ENCODE measurements at regions not wholly inside any gene's neighbourhood (a gene's known extent, or its start where the extent isn't known, plus 50 kb on each side); places are given as distances from the start of the nearest gene placed in this dataset.
"Not testable (repeated sequence)": the region's sequence is repeated elsewhere in the genome, so short reads cannot be mapped to it uniquely, and the experiment has no call there.

DNA sequence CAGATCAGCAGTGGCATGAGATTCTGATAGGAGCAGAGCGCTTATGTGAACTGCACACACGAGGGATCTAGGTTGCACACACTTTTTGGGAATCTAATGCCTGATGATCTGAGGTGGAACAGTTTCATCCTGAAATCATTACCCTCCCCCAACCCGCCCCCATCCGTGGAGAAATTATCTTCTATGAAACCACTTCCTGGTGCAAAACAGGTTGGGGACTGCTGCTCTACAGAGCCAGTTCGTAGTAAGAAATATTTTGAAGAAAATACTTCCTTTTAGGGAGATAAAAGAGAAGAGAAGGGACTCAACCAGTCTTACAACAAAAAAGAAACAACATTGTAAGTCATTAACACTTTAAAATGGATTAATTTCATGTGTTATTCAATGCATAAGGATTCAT lies 1308.2 kb downstream of the GATA3 start:
- Histone ChIP-seq H3K27ac (ENCODE audit: low read depth in 1 of 3, low read length in 2 of 3) (no peak overlapping the region), H3K4me3 (ENCODE audit: low read depth in 1 of 3, low read length in 3 of 3) (no peak overlapping the region), H3K9me3 (ENCODE audit: control insufficient read depth in 2 of 2, insufficient read depth in 1 of 2, low read depth in 1 of 2, low read length in 1 of 2) (no peaks in the 10 kb centered on the region), H3K36me3 (ENCODE audit: control insufficient read depth in 3 of 3, insufficient read depth in 2 of 3, low read depth in 1 of 3, low read length in 3 of 3) (no peaks in the 10 kb centered on the region), H3K4me1 (ENCODE audit: control insufficient read depth in 3 of 3, insufficient read depth in 2 of 3, low read depth in 1 of 3, low read length in 2 of 3) (no peaks in the 10 kb centered on the region), H3K27me3 (ENCODE audit: control insufficient read depth in 3 of 3, insufficient read depth in 3 of 3, low read length in 3 of 3) (no peaks in the 10 kb centered on the region)
- DNase-seq: no peak
- FAIRE-seq: no peak
- 54 to 60% (median 54%) methylated on average over 5 of the region's 5 CpGs for WGBS, 3 donors

DNA sequence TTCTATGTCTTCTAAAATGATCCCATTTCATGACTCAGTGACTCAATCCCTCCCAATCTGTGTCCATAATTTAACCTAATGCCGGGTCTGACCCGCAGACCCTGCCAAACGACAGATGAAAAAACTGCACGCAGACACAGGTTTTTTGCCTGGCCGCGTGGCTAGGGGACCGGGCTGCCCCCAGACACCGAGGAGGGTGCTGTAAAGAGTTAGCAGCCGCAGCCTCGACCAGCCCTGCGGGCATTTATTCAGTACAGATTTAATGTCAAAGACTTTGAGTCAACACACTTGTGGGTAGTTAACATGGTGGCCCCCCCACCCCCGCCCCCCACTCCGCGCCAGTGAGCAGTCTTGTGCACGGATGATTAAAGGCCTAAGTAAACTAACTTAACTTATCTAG lies 1324.7 kb downstream of the GATA3 start:
- no peaks in the 10 kb centered on the region for H3K9me3 ChIP-seq (ENCODE audit: control insufficient read depth in 2 of 2, insufficient read depth in 1 of 2, low read depth in 1 of 2, low read length in 1 of 2)
- no peak for DNase-seq
- WGBS, 3 donors: 89 to 94% (median 90%) methylated on average over 15 of the region's 15 CpGs
- no peak for FAIRE-seq
- H3K36me3 ChIP-seq (ENCODE audit: control insufficient read depth in 3 of 3, insufficient read depth in 2 of 3, low read depth in 1 of 3, low read length in 3 of 3): no peaks in the 10 kb centered on the region
- no peak overlapping the region for H3K4me3 ChIP-seq (ENCODE audit: low read depth in 1 of 3, low read length in 3 of 3)
- no peaks in the 10 kb centered on the region for H3K4me1 ChIP-seq (ENCODE audit: control insufficient read depth in 3 of 3, insufficient read depth in 2 of 3, low read depth in 1 of 3, low read length in 2 of 3)
- H3K27ac ChIP-seq (ENCODE audit: low read depth in 1 of 3, low read length in 2 of 3): no peak overlapping the region
- H3K27me3 ChIP-seq (ENCODE audit: control insufficient read depth in 3 of 3, insufficient read depth in 3 of 3, low read length in 3 of 3): no peaks in the 10 kb centered on the region

DNA sequence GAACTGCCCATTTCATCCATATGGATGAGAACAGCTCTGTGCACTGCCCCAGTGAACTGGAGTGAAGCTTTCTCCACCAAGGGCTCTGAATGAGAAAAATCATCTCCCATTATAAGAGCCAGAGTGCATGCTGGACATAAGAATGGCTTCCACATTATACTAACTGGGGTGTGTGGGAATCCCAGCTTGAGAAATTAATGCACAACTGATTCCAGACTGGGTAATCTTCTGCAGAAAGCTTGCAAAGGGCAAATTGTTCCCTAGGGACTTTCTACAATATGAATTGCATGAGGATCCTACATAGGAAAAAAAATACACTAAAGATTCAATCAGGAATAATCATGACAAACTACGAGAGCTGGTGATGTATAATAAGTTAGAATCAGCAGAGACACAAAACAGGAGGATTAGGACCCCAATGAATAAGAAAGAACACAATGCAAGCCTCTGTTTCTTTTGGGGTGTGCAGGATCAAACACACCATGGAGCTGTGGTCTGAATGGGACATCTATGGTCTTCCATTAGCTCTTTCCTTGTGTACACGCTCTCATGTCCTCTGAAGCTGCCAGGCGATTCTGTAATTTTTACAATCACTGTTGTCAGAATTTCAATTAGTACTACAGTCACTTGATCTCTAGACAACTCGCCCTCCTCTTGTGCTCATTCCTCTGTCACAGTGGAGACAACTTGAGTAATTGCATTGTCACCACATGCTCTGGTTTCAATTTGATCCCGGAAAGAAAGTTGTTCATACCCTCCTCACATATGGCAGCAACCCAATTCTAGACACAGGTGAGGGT lies 1327.4 kb downstream of the GATA3 start:
- Histone ChIP-seq H3K4me3 (ENCODE audit: low read depth in 1 of 3, low read length in 3 of 3) (no peak overlapping the region), H3K27ac (ENCODE audit: low read depth in 1 of 3, low read length in 2 of 3) (no peak overlapping the region), H3K9me3 (ENCODE audit: control insufficient read depth in 2 of 2, insufficient read depth in 1 of 2, low read depth in 1 of 2, low read length in 1 of 2) (no peaks in the 10 kb centered on the region), H3K4me1 (ENCODE audit: control insufficient read depth in 3 of 3, insufficient read depth in 2 of 3, low read depth in 1 of 3, low read length in 2 of 3) (no peaks in the 10 kb centered on the region), H3K27me3 (ENCODE audit: control insufficient read depth in 3 of 3, insufficient read depth in 3 of 3, low read length in 3 of 3) (no peaks in the 10 kb centered on the region), H3K36me3 (ENCODE audit: control insufficient read depth in 3 of 3, insufficient read depth in 2 of 3, low read depth in 1 of 3, low read length in 3 of 3) (no peaks in the 10 kb centered on the region)
- DNase-seq (no peak), FAIRE-seq (no peak)
- whole genome bisulfite sequencing, 3 donors: 62 to 74% (median 71%) methylated on average over 5 of the region's 5 CpGs

DNA sequence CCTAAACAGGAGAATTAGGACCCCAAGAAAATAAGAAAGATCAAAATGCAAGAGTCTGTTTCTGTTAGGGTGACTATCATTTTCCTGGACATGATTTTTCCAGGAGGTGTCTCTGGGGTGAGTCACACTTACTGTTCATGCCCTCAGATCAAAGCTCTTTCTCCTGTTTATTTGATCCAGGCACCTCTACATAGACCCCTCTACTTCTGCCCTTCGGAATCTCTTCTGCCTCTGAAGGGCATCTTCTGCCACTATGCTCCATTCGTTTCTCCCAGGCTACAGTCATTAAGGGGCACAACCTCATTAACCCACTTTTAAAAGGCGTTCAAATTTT lies 1328.0 kb downstream of the GATA3 start:
- H3K4me3 ChIP-seq (ENCODE audit: low read depth in 1 of 3, low read length in 3 of 3): no peak overlapping the region
- 60 to 78% (median 76%) methylated on average over 3 of the region's 3 CpGs for WGBS, 3 donors
- H3K4me1 ChIP-seq (ENCODE audit: control insufficient read depth in 3 of 3, insufficient read depth in 2 of 3, low read depth in 1 of 3, low read length in 2 of 3): no peaks in the 10 kb centered on the region
- no peak for DNase-seq
- no peaks in the 10 kb centered on the region for H3K36me3 ChIP-seq (ENCODE audit: control insufficient read depth in 3 of 3, insufficient read depth in 2 of 3, low read depth in 1 of 3, low read length in 3 of 3)
- no peak overlapping the region for H3K27ac ChIP-seq (ENCODE audit: low read depth in 1 of 3, low read length in 2 of 3)
- no peaks in the 10 kb centered on the region for H3K9me3 ChIP-seq (ENCODE audit: control insufficient read depth in 2 of 2, insufficient read depth in 1 of 2, low read depth in 1 of 2, low read length in 1 of 2)
- H3K27me3 ChIP-seq (ENCODE audit: control insufficient read depth in 3 of 3, insufficient read depth in 3 of 3, low read length in 3 of 3): no peaks in the 10 kb centered on the region
- no peak for FAIRE-seq

DNA sequence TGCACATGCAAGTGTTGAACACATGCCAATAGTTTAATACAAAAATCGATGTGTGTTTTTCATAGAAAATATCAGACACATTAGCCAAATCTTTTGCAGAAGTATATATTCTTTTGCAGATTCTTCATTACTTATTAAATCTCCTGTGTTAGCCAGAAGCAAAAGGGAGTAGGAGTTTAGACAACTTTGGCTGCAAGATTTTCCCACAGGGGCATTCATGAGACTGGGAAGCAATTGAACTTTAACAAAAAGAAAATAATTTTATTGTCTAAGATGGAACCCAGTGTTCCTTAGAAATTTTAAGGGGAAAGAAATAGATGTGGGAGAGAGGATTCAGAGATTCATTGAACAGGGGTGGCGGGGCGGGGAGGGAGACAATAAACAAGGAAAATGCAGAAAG lies 1336.0 kb downstream of the GATA3 start:
- H3K36me3 ChIP-seq (ENCODE audit: control insufficient read depth in 3 of 3, insufficient read depth in 2 of 3, low read depth in 1 of 3, low read length in 3 of 3): no peaks in the 10 kb centered on the region
- 86 to 88% (median 88%) methylated on average over 3 of the region's 3 CpGs for WGBS, 3 donors
- no peak overlapping the region for H3K4me3 ChIP-seq (ENCODE audit: low read depth in 1 of 3, low read length in 3 of 3)
- H3K4me1 ChIP-seq (ENCODE audit: control insufficient read depth in 3 of 3, insufficient read depth in 2 of 3, low read depth in 1 of 3, low read length in 2 of 3): no peaks in the 10 kb centered on the region
- no peak for DNase-seq
- no peaks in the 10 kb centered on the region for H3K27me3 ChIP-seq (ENCODE audit: control insufficient read depth in 3 of 3, insufficient read depth in 3 of 3, low read length in 3 of 3)
- no peak for FAIRE-seq
- H3K27ac ChIP-seq (ENCODE audit: low read depth in 1 of 3, low read length in 2 of 3): no peak overlapping the region
- H3K9me3 ChIP-seq (ENCODE audit: control insufficient read depth in 2 of 2, insufficient read depth in 1 of 2, low read depth in 1 of 2, low read length in 1 of 2): no peaks in the 10 kb centered on the region

GRCh38 chr10:9399275-9399983 lies 1344.9 kb downstream of the GATA3 start:
- DNase-seq: no peak
- Histone ChIP-seq H3K36me3 (ENCODE audit: control insufficient read depth in 3 of 3, insufficient read depth in 2 of 3, low read depth in 1 of 3, low read length in 3 of 3) (no peaks in the 10 kb centered on the region), H3K9me3 (ENCODE audit: control insufficient read depth in 2 of 2, insufficient read depth in 1 of 2, low read depth in 1 of 2, low read length in 1 of 2) (no peaks in the 10 kb centered on the region), H3K4me3 (ENCODE audit: low read depth in 1 of 3, low read length in 3 of 3) (no peak overlapping the region), H3K27me3 (ENCODE audit: control insufficient read depth in 3 of 3, insufficient read depth in 3 of 3, low read length in 3 of 3) (no peaks in the 10 kb centered on the region), H3K4me1 (ENCODE audit: control insufficient read depth in 3 of 3, insufficient read depth in 2 of 3, low read depth in 1 of 3, low read length in 2 of 3) (no peaks in the 10 kb centered on the region), H3K27ac (ENCODE audit: low read depth in 1 of 3, low read length in 2 of 3) (no peak overlapping the region)
- 82 to 83% (median 82%) methylated on average over 6 of the region's 6 CpGs for WGBS, 3 donors
- no peak for FAIRE-seq

GRCh38 chr10:9402067-9402466 lies 1347.6 kb downstream of the GATA3 start:
- WGBS, 3 donors: 79 to 88% (median 82%) methylated on average over 11 of the region's 11 CpGs
- not testable (repeated sequence) for H3K9me3 ChIP-seq (ENCODE audit: control insufficient read depth in 2 of 2, insufficient read depth in 1 of 2, low read depth in 1 of 2, low read length in 1 of 2); H3K36me3 ChIP-seq (ENCODE audit: control insufficient read depth in 3 of 3, insufficient read depth in 2 of 3, low read depth in 1 of 3, low read length in 3 of 3); H3K4me3 ChIP-seq (ENCODE audit: low read depth in 1 of 3, low read length in 3 of 3); H3K4me1 ChIP-seq (ENCODE audit: control insufficient read depth in 3 of 3, insufficient read depth in 2 of 3, low read depth in 1 of 3, low read length in 2 of 3); H3K27ac ChIP-seq (ENCODE audit: low read depth in 1 of 3, low read length in 2 of 3); DNase-seq; H3K27me3 ChIP-seq (ENCODE audit: control insufficient read depth in 3 of 3, insufficient read depth in 3 of 3, low read length in 3 of 3); FAIRE-seq

DNA sequence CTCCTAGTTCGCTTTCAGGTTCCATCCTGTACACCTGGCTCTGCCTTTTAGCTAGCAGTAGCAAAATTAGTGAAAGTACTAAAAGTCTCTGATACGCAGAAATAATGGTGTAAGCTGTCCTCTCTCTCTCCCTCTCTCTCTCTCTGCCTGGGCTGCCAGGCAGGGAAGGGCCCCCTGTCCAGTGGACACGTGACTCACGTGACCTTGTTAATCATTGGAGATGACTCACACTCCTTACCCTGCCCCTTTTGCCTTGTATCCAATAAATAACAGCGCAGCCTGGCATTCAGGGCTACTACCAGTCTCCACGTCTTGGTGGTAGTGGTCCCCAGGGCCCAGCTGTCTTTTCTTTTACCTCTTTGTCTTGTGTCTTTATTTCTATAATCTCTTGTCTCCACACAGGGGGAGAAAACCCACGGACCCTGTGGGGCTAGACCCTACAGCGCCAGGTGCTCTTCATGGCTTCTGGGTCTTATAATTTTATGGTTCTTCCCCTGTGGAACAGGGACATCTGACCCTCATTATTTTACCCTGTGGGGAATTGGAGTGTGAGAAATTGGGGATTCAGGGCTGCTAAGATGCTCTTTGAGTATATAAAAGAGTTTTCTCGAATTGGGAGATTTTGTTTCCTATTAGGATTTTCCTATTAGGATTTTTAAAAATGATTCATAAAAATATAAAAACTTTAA lies 1348.2 kb downstream of the GATA3 start:
- H3K36me3 ChIP-seq (ENCODE audit: control insufficient read depth in 3 of 3, insufficient read depth in 2 of 3, low read depth in 1 of 3, low read length in 3 of 3); FAIRE-seq: not testable (repeated sequence)

More for the DNA sequence above, 1348.2 kb downstream of the GATA3 start:
- H3K4me3 ChIP-seq (ENCODE audit: low read depth in 1 of 3, low read length in 3 of 3); H3K9me3 ChIP-seq (ENCODE audit: control insufficient read depth in 2 of 2, insufficient read depth in 1 of 2, low read depth in 1 of 2, low read length in 1 of 2); H3K4me1 ChIP-seq (ENCODE audit: control insufficient read depth in 3 of 3, insufficient read depth in 2 of 3, low read depth in 1 of 3, low read length in 2 of 3); H3K27me3 ChIP-seq (ENCODE audit: control insufficient read depth in 3 of 3, insufficient read depth in 3 of 3, low read length in 3 of 3); DNase-seq; H3K27ac ChIP-seq (ENCODE audit: low read depth in 1 of 3, low read length in 2 of 3): not testable (repeated sequence)
- WGBS, 3 donors: 46 to 74% (median 56%) methylated on average over 9 of the region's 9 CpGs

Measured in small intestine (tissue), 7 donors.